ENCODE measurements at regions not wholly inside any gene's neighbourhood (a gene's known extent, or its start where the extent isn't known, plus 50 kb on each side); places are given as distances from the start of the nearest gene placed in this dataset.
"Not testable (repeated sequence)": the region's sequence is repeated elsewhere in the genome, so short reads cannot be mapped to it uniquely, and the experiment has no call there.

DNA sequence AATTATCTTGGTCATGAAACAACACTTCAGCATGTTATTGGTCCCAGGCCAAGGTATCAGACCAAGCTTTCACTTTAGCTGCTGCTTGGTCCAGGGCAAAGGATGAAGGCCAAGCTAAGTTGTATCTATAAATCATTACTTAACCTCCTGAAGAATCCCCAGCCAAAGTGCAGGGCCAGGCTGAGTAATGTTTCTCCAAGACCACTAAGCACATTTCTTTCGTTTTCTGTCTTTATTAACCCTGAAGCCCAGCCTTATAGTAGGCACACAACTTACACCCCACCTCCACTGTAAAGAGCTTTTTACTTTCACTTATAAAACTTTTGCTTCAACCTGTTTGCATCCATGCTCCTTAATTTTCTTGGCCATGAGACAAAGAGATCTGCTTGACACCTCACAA is 167.3 kb downstream of the RBMY1A1 start:
- TF ChIP-seq, protein P1, sequence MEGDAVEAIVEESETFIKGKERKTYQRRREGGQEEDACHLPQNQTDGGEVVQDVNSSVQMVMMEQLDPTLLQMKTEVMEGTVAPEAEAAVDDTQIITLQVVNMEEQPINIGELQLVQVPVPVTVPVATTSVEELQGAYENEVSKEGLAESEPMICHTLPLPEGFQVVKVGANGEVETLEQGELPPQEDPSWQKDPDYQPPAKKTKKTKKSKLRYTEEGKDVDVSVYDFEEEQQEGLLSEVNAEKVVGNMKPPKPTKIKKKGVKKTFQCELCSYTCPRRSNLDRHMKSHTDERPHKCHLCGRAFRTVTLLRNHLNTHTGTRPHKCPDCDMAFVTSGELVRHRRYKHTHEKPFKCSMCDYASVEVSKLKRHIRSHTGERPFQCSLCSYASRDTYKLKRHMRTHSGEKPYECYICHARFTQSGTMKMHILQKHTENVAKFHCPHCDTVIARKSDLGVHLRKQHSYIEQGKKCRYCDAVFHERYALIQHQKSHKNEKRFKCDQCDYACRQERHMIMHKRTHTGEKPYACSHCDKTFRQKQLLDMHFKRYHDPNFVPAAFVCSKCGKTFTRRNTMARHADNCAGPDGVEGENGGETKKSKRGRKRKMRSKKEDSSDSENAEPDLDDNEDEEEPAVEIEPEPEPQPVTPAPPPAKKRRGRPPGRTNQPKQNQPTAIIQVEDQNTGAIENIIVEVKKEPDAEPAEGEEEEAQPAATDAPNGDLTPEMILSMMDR (IDR thresholded peaks at IDR 0.05), result not testable (repeated sequence)
- not testable (repeated sequence) for TF ChIP-seq POLR2A (IDR thresholded peaks at IDR 0.05)
